HEK293T (cell line): ENCODE measurements at regions not wholly inside any gene's neighbourhood (a gene's known extent, or its start where the extent isn't known, plus 50 kb on each side); places are given as distances from the start of the nearest gene placed in this dataset.

Source experiments
- ARNT ChIP-seq: fragments of 450-650 bp; IDR thresholded peaks from 2 replicates; pipeline ENCODE4 v1.6.1; 2017; ENCODE audit warnings: mild to moderate bottlenecking
- BHLHE40 ChIP-seq: fragments of 450-650 bp; IDR thresholded peaks from 2 replicates; pipeline ENCODE4 v1.6.1; 2016; ENCODE audit warnings: mild to moderate bottlenecking, moderate library complexity, borderline replicate concordance
- FOXA1 ChIP-seq: fragments of 450-650 bp; IDR thresholded peaks from 2 replicates; pipeline ENCODE4 v1.6.1; 2016; ENCODE audit warnings: mild to moderate bottlenecking
- FOXM1 ChIP-seq: fragments of 450-650 bp; IDR thresholded peaks from 2 replicates; pipeline ENCODE4 v1.6.1; 2017; ENCODE audit warnings: mild to moderate bottlenecking, borderline replicate concordance
- HDGF ChIP-seq: fragments of 450-650 bp; IDR thresholded peaks from 2 replicates; pipeline ENCODE4 v1.6.1; 2017; ENCODE audit warnings: antibody characterized with exemption, borderline replicate concordance
- L3MBTL2 ChIP-seq: fragments of 450-650 bp; conservative IDR thresholded peaks from 2 replicates; pipeline ENCODE4 v1.6.1; 2016; ENCODE audit warnings: mild to moderate bottlenecking
- NFRKB ChIP-seq: fragments of 450-650 bp; IDR thresholded peaks from 2 replicates; pipeline ENCODE4 v1.6.1; 2016; ENCODE audit warnings: mild to moderate bottlenecking, moderate library complexity
- SP1 ChIP-seq: fragments of 450-650 bp; IDR thresholded peaks from 2 replicates; pipeline ENCODE4 v1.6.1; 2017
- SUZ12 ChIP-seq: fragments of 450-650 bp; IDR thresholded peaks from 2 replicates; pipeline ENCODE4 v1.6.1; 2016; ENCODE audit warnings: mild to moderate bottlenecking
- TARDBP ChIP-seq: fragments of 450-650 bp; IDR thresholded peaks from 2 replicates; pipeline ENCODE4 v1.6.1; 2016
- TF ChIP-seq, protein P1 (sequence below): fragments of 450-650 bp; IDR thresholded peaks from 2 replicates; pipeline ENCODE4 v1.6.1; 2016

DNA sequence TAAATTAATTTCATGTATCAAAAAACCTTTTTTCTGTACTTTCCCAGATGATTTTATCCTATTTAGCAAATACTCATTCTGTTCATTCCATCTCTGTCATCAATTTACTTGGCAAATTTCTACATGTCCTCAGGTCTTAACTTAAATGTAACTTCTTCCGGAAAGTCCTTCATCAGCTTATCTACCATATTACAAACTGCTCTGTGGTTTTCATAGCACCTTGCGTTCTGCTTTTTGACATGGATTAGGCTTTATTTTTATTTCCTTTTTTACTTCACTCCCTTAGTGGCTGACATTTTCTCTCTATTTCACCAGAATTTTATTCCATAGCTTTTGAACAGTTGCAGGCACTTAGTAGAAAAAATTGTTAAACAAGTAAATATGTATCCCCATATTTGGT lies 1040.8 kb downstream of the TAF11L14 start:
- TF ChIP-seq SP1 (no peak), FOXM1 (no peak), ARNT (no peak), TARDBP (no peak), SUZ12 (no peak), BHLHE40 (no peak), FOXA1 (no peak), HDGF (no peak), NFRKB (no peak), L3MBTL2 (no peak)
- TF ChIP-seq, protein P1, sequence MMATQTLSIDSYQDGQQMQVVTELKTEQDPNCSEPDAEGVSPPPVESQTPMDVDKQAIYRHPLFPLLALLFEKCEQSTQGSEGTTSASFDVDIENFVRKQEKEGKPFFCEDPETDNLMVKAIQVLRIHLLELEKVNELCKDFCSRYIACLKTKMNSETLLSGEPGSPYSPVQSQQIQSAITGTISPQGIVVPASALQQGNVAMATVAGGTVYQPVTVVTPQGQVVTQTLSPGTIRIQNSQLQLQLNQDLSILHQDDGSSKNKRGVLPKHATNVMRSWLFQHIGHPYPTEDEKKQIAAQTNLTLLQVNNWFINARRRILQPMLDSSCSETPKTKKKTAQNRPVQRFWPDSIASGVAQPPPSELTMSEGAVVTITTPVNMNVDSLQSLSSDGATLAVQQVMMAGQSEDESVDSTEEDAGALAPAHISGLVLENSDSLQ, result no peak
